HG02852 (cell line): ENCODE measurements at regions not wholly inside any gene's neighbourhood (a gene's known extent, or its start where the extent isn't known, plus 50 kb on each side); places are given as distances from the start of the nearest gene placed in this dataset.

Experiments
- ATAC-seq: cut with Tn5 transposase; IDR thresholded peaks from one replicate; pipeline ENCODE4 v1.9.1; 2021; ENCODE audit warnings: mild to moderate bottlenecking, moderate library complexity; ENCODE audit not compliant: unreplicated experiment

GRCh38 chr2:223503746-223504145 is 98.4 kb downstream of the SCG2 start:
- ATAC-seq: no peak

- ATAC-seq: no peak
Observed at GRCh38 chr2:223508372-223508771, 93.8 kb downstream of the SCG2 start.

- ATAC-seq: no peak
Observed at GRCh38 chr2:223510713-223511112, 91.4 kb downstream of the SCG2 start.

GRCh38 chr2:223511168-223511567 is 91.0 kb downstream of the SCG2 start:
- no peak for ATAC-seq

- ATAC-seq: no peak
Observed at GRCh38 chr2:223513771-223514455, 88.2 kb downstream of the SCG2 start.

- no peak for ATAC-seq
Observed at GRCh38 chr2:223519471-223519870, 82.7 kb downstream of the SCG2 start.

GRCh38 chr2:223522796-223523195 is 79.4 kb downstream of the SCG2 start:
- no peak for ATAC-seq

GRCh38 chr2:223523551-223524001 is 78.6 kb downstream of the SCG2 start:
- ATAC-seq: no peak

GRCh38 chr2:223524066-223524465 is 78.1 kb downstream of the SCG2 start:
- no peak for ATAC-seq

- no peak for ATAC-seq
Observed at GRCh38 chr2:223526106-223526505, 76.1 kb downstream of the SCG2 start.

GRCh38 chr2:223528036-223528435 is 74.1 kb downstream of the SCG2 start:
- no peak for ATAC-seq

- no peak for ATAC-seq
Observed at GRCh38 chr2:223529696-223530095, 72.5 kb downstream of the SCG2 start.

- ATAC-seq: no peak
Observed at GRCh38 chr2:223530811-223531210, 71.3 kb downstream of the SCG2 start.

- ATAC-seq: no peak
Observed at GRCh38 chr2:223532161-223532560, 70.0 kb downstream of the SCG2 start.

GRCh38 chr2:223532712-223533111 is 69.4 kb downstream of the SCG2 start:
- ATAC-seq: no peak

GRCh38 chr2:223536546-223536945 is 65.6 kb downstream of the SCG2 start:
- no peak for ATAC-seq

- no peak for ATAC-seq
Observed at GRCh38 chr2:223537115-223537514, 65.0 kb downstream of the SCG2 start.

- ATAC-seq: no peak
Observed at GRCh38 chr2:223537651-223538601, 64.2 kb downstream of the SCG2 start.

GRCh38 chr2:223538920-223539440 is 63.2 kb downstream of the SCG2 start:
- ATAC-seq: no peak

- ATAC-seq: no peak
Observed at GRCh38 chr2:223541546-223541945, 60.6 kb downstream of the SCG2 start.

GRCh38 chr2:223542501-223542900 is 59.7 kb downstream of the SCG2 start:
- ATAC-seq: no peak

GRCh38 chr2:223545406-223545805 is 56.8 kb downstream of the SCG2 start:
- no peak for ATAC-seq
